Stomach (tissue), 8 donors: ENCODE measurements at regions not wholly inside any gene's neighbourhood (a gene's known extent, or its start where the extent isn't known, plus 50 kb on each side); places are given as distances from the start of the nearest gene placed in this dataset.

Experiments used
- DNase-seq, 2 donors: peaks; one replicate each; pipeline versions ENCODE4 v3.0.0 to v3.0.0-alpha.2; 2013 to 2019
- H3K27ac ChIP-seq, 5 donors: fragments of 200-600 bp in 4 of 5; sonication (generic) in 4 of 5; one replicate each; pipeline ENCODE4 v1.5.1; 2013 to 2019; ENCODE audit warnings: mild to moderate bottlenecking in 1 of 5, moderate library complexity in 1 of 5
- H3K27me3 ChIP-seq, 3 donors: fragments of 200-600 bp; sonication (generic); one replicate each; pipeline ENCODE4 v1.5.1; 2017 to 2019; ENCODE audit warnings: mixed run types in 1 of 3
- H3K36me3 ChIP-seq, 4 donors: fragments of 200-600 bp; sonication (generic); 1 replicate in 3 of 4; 2 replicates in 1 of 4; pipeline ENCODE4 v1.5.1; 2016 to 2019
- H3K4me1 ChIP-seq, 4 donors: fragments of 200-600 bp; sonication (generic); one replicate each; pipeline ENCODE4 v1.5.1; 2016 to 2019
- H3K4me3 ChIP-seq, 4 donors: fragments of 200-600 bp; sonication (generic) in 3 of 4; one replicate each; pipeline ENCODE4 v1.5.1; 2016 to 2019; ENCODE audit warnings: mild to moderate bottlenecking in 1 of 4
- H3K9me3 ChIP-seq, 4 donors: fragments of 200-600 bp; sonication (generic); one replicate each; pipeline ENCODE4 v1.5.1; 2016 to 2019
- CTCF ChIP-seq, 7 experiments: fragments of 450-650 bp in 4 of 7; fragments of 200-600 bp in 3 of 7; sonication (generic) in 3 of 7; IDR thresholded peaks; one replicate each; pipeline ENCODE4 v1.5.1; 2016 to 2019; ENCODE audit warnings: antibody characterized with exemption in 7 of 7, control low read depth in 2 of 7, mild to moderate bottlenecking in 1 of 7
- EP300 ChIP-seq: sonication (generic); formaldehyde crosslinking; IDR thresholded peaks from one replicate; pipeline ENCODE4 v1.6.1; 2017; ENCODE audit warnings: antibody characterized with exemption
- POLR2A ChIP-seq, 4 donors: fragments of 450-650 bp; IDR thresholded peaks; one replicate each; pipeline ENCODE4 v1.6.1; 2016; ENCODE audit warnings: antibody characterized with exemption in 4 of 4, control low read depth in 2 of 4, mild to moderate bottlenecking in 1 of 4, moderate library complexity in 1 of 4
- POLR2AphosphoS5 ChIP-seq, 3 donors: sonication (generic); formaldehyde crosslinking; IDR thresholded peaks; one replicate each; pipeline ENCODE4 v1.6.1; 2016; ENCODE audit warnings: antibody characterized with exemption in 3 of 3
- WGBS, 5 donors: extraction: QIAGEN DNeasy Blood & Tissue Kit in 3 of 5; methylation state at CpG; one replicate each; pipeline versions ENCODE4 v1.1.5 to v1.1.7; 2013 to 2018; 5-methylcytosine and 5-hydroxymethylcytosine counted together
- intact Hi-C: fragments of 100-400 bp; cut with DNase I; formaldehyde crosslinking; loops from one replicate; pipeline ENCODE4 v1.15.1; 2023; ENCODE audit warnings: low total_unique reads
- donor health status: healthy with polysubstance abuse.
- donor health status: Bipolar disorder and iron deficiency.
- donor health status: healthy.

- WGBS, 5 donors, result 76 to 96% (median 90%) methylated on average over 1 of the region's 1 CpG
These were observed 137.3 kb upstream of the VGLL2 start for GRCh38 chr6:117128052-117128451.

GRCh38 chr6:117130125-117130524 is 135.2 kb upstream of the VGLL2 start:
- no peak for DNase-seq
- no peak for TF ChIP-seq POLR2AphosphoS5 (IDR thresholded peaks at IDR 0.05)
- TF ChIP-seq EP300, result no peak
- no peak for TF ChIP-seq POLR2A (IDR thresholded peaks at IDR 0.05)
- no peak for TF ChIP-seq CTCF (IDR thresholded peaks at IDR 0.05)
- intact Hi-C loops, result no loop called here
- Histone ChIP-seq H3K27ac (no peak overlapping the region), H3K27me3 (no peaks in the 10 kb centered on the region), H3K36me3 (no peaks in the 10 kb centered on the region), H3K4me3 (no peak overlapping the region), H3K9me3 (no peaks in the 10 kb centered on the region), H3K4me1 (no peaks in the 10 kb centered on the region)
- WGBS, 5 donors, result 72 to 77% (median 73%) methylated on average over 2 of the region's 2 CpGs

More at GRCh38 chr6:117128052-117128451, 137.3 kb upstream of the VGLL2 start:
- H3K36me3 ChIP-seq, result no peaks in the 10 kb centered on the region
- TF ChIP-seq POLR2A (IDR thresholded peaks at IDR 0.05) (no peak), CTCF (IDR thresholded peaks at IDR 0.05) (no peak), EP300 (no peak), POLR2AphosphoS5 (IDR thresholded peaks at IDR 0.05) (no peak)
- intact Hi-C loops, result no loop called here
- H3K9me3 ChIP-seq, result peaks cover 0 to 6% (median 5%) of the 10 kb centered on the region in 4 donors
- no peaks in the 10 kb centered on the region for H3K4me1 ChIP-seq
- no peaks in the 10 kb centered on the region for H3K27me3 ChIP-seq
- no peak overlapping the region for H3K27ac ChIP-seq
- DNase-seq, result no peak
- H3K4me3 ChIP-seq, result no peak overlapping the region

GRCh38 chr6:117136702-117137101 is 128.7 kb upstream of the VGLL2 start:
- TF ChIP-seq CTCF (IDR thresholded peaks at IDR 0.05) (no peak), POLR2AphosphoS5 (IDR thresholded peaks at IDR 0.05) (no peak), POLR2A (IDR thresholded peaks at IDR 0.05) (no peak), EP300 (no peak)
- Histone ChIP-seq H3K27ac (no peak overlapping the region), H3K4me1 (peaks cover 0 to 11% (median 0%) of the 10 kb centered on the region in 4 donors), H3K9me3 (no peaks in the 10 kb centered on the region), H3K27me3 (no peaks in the 10 kb centered on the region), H3K36me3 (no peaks in the 10 kb centered on the region), H3K4me3 (no peak overlapping the region)
- intact Hi-C loops, result no loop called here
- WGBS, 5 donors, result 77 to 88% (median 83%) methylated on average over 1 of the region's 1 CpG
- no peak for DNase-seq

- Histone ChIP-seq H3K27ac (no peak overlapping the region), H3K36me3 (no peaks in the 10 kb centered on the region), H3K9me3 (no peaks in the 10 kb centered on the region), H3K4me1 (peaks cover 0 to 11% (median 0%) of the 10 kb centered on the region in 4 donors), H3K27me3 (no peaks in the 10 kb centered on the region), H3K4me3 (no peak overlapping the region)
- DNase-seq, result no peak
- 91 to 96% (median 93%) methylated on average over 4 of the region's 4 CpGs for WGBS, 5 donors
- intact Hi-C loops, result no loop called here
- no peak for TF ChIP-seq CTCF (IDR thresholded peaks at IDR 0.05)
- no peak for TF ChIP-seq EP300
- no peak for TF ChIP-seq POLR2AphosphoS5 (IDR thresholded peaks at IDR 0.05)
- TF ChIP-seq POLR2A (IDR thresholded peaks at IDR 0.05), result no peak
These were observed 127.6 kb upstream of the VGLL2 start for GRCh38 chr6:117137711-117138110.
